ENCODE measurements at regions not wholly inside any gene's neighbourhood (a gene's known extent, or its start where the extent isn't known, plus 50 kb on each side); places are given as distances from the start of the nearest gene placed in this dataset.

DNA sequence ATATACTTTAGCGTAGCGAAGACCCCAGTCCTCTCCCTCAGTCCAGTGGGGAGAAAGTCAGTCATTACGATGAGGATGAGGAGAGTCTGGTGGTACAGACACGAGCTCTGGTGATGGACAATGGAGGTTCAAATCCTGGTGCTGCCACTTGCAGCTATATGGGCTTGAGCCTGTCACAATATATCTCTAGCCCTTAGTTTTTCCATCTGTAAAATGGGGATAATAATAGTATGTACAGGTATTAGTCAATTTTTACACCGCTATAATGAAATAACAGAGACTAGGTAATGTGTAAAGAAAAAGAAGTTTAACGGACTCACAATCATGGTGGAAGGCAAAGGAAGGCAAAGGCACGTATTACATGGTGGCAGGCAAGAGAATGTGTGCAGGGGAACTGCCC is 237.9 kb downstream of the BCAS1 start:
- Histone ChIP-seq H3K9me3 (ENCODE audit: insufficient read depth, low read depth) (peaks cover 7% of the 10 kb centered on the region; the same call in 1 of the 2 replicates), H3K4me1 (replicated peaks; ENCODE audit: insufficient read depth) (peaks cover 48% of the 10 kb centered on the region), H3K4me2 (no peak overlapping the region), H2AFZ (no peak overlapping the region), H3K4me3 (no peak overlapping the region), H3K27me3 (ENCODE audit: insufficient read depth, low read depth) (no peaks in the 10 kb centered on the region), H3K27ac (no peak overlapping the region), H3K9me2 (ENCODE audit: insufficient read depth) (no peaks in the 10 kb centered on the region), H3F3A (ENCODE audit: insufficient read depth, low read depth) (peaks cover 33% of the 10 kb centered on the region), H3K36me3 (ENCODE audit: low read depth) (no peaks in the 10 kb centered on the region), H4K20me1 (ENCODE audit: insufficient read depth) (no peaks in the 10 kb centered on the region), H3K79me2 (ENCODE audit: low read depth) (no peaks in the 10 kb centered on the region)
- ChIA-PET POLR2A (ENCODE audit: unreplicated experiment) (no interaction called here), CTCF (no interaction called here)
- TF ChIP-seq, protein P1, sequence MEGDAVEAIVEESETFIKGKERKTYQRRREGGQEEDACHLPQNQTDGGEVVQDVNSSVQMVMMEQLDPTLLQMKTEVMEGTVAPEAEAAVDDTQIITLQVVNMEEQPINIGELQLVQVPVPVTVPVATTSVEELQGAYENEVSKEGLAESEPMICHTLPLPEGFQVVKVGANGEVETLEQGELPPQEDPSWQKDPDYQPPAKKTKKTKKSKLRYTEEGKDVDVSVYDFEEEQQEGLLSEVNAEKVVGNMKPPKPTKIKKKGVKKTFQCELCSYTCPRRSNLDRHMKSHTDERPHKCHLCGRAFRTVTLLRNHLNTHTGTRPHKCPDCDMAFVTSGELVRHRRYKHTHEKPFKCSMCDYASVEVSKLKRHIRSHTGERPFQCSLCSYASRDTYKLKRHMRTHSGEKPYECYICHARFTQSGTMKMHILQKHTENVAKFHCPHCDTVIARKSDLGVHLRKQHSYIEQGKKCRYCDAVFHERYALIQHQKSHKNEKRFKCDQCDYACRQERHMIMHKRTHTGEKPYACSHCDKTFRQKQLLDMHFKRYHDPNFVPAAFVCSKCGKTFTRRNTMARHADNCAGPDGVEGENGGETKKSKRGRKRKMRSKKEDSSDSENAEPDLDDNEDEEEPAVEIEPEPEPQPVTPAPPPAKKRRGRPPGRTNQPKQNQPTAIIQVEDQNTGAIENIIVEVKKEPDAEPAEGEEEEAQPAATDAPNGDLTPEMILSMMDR (conservative IDR thresholded peaks at IDR 0.05) = no peak
- TF ChIP-seq EZH2 (IDR thresholded peaks at IDR 0.05; ENCODE audit: low read depth) = no peak
- intact Hi-C loops (cut with micrococcal nuclease; ENCODE audit: unreplicated experiment) = no loop called here
- BruUV-seq (replicated peaks) = no TSS peak
- no peak for DNase-seq

DNA sequence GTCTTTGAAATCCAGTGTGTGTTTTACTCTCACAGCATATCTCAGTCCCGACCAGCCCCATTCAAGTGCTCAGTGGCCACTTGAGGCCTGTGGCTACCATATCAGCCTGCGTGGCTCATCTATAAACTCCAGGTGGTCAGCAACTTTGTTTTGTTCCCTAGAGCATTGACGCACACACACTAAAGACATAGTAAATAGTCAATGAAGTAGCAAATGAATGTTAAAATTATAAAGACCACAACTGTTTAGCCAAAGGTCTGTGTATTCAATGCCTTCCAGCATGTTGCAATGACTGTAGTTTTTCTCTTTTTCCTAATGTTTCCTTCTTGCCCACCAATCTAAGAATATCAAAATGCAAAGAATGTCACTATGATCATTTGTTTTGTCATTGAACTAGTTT is 238.2 kb upstream of the ZNF217 start:
- Histone ChIP-seq H2AFZ (no peak overlapping the region), H3F3A (ENCODE audit: insufficient read depth, low read depth) (peaks cover 39% of the 10 kb centered on the region), H3K9me2 (ENCODE audit: insufficient read depth) (no peaks in the 10 kb centered on the region), H3K79me2 (ENCODE audit: low read depth) (no peaks in the 10 kb centered on the region), H3K27me3 (ENCODE audit: insufficient read depth, low read depth) (no peaks in the 10 kb centered on the region), H3K36me3 (ENCODE audit: low read depth) (no peaks in the 10 kb centered on the region), H3K9me3 (ENCODE audit: insufficient read depth, low read depth) (peaks cover 7% of the 10 kb centered on the region; the same call in 1 of the 2 replicates), H4K20me1 (ENCODE audit: insufficient read depth) (no peaks in the 10 kb centered on the region), H3K4me2 (no peak overlapping the region), H3K4me3 (no peak overlapping the region), H3K4me1 (replicated peaks; ENCODE audit: insufficient read depth) (peaks cover 48% of the 10 kb centered on the region), H3K27ac (no peak overlapping the region)
- BruUV-seq (replicated peaks) = no TSS peak
- no peak for TF ChIP-seq EZH2 (IDR thresholded peaks at IDR 0.05; ENCODE audit: low read depth)
- ChIA-PET CTCF (no interaction called here), POLR2A (ENCODE audit: unreplicated experiment) (no interaction called here)
- DNase-seq = no peak
- intact Hi-C loops (cut with micrococcal nuclease; ENCODE audit: unreplicated experiment) = no loop called here

DNA sequence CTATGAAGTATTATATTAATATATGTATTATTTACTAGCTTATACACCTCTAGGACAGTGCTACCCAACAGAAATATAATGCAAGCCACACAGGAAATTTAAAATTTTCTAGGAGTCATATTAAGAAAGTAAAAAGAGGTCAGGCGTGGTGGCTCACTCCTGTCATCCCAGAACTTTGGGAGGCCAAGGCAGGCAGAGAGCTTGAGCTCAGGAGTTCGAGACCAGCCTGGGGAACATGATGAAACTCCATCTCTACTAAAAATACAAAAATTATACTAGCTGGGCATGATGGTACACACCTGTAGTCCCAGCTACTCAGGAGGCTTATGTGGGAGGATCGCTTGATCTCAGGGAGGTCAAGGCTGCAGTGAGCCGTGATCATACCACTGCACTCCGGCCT is 237.6 kb upstream of the ZNF217 start:
- BruUV-seq (replicated peaks) = no TSS peak
- peak overlapping the region; percentile 100 for H3K27ac ChIP-seq
- POLR2A ChIA-PET (ENCODE audit: unreplicated experiment) = no interaction called here
- no peak overlapping the region for H3K4me2 ChIP-seq
- no peaks in the 10 kb centered on the region for H3K9me2 ChIP-seq (ENCODE audit: insufficient read depth)
- intact Hi-C loops (cut with micrococcal nuclease; ENCODE audit: unreplicated experiment) = no loop called here
- peaks cover 43% of the 10 kb centered on the region for H3F3A ChIP-seq (ENCODE audit: insufficient read depth, low read depth)
- H3K27me3 ChIP-seq (ENCODE audit: insufficient read depth, low read depth) = no peaks in the 10 kb centered on the region
- CTCF ChIA-PET = no interaction called here
- no peaks in the 10 kb centered on the region for H3K79me2 ChIP-seq (ENCODE audit: low read depth)
- H3K4me1 ChIP-seq (replicated peaks; ENCODE audit: insufficient read depth) = peaks cover 54% of the 10 kb centered on the region
- H2AFZ ChIP-seq = no peak overlapping the region
- no peak overlapping the region for H3K4me3 ChIP-seq
- H3K9me3 ChIP-seq (ENCODE audit: insufficient read depth, low read depth) = peaks cover 7% of the 10 kb centered on the region; the same call in 1 of the 2 replicates
- H4K20me1 ChIP-seq (ENCODE audit: insufficient read depth) = no peaks in the 10 kb centered on the region
- no peaks in the 10 kb centered on the region for H3K36me3 ChIP-seq (ENCODE audit: low read depth)
- no peak for DNase-seq
- no peak for TF ChIP-seq EZH2 (IDR thresholded peaks at IDR 0.05; ENCODE audit: low read depth)
- TF ChIP-seq, protein P1 (conservative IDR thresholded peaks at IDR 0.05) = no peak
